HG03039 (cell line): ENCODE measurements at regions not wholly inside any gene's neighbourhood (a gene's known extent, or its start where the extent isn't known, plus 50 kb on each side); places are given as distances from the start of the nearest gene placed in this dataset.

Source experiments
- ATAC-seq: cut with Tn5 transposase; IDR thresholded peaks from one replicate; pipeline ENCODE4 v1.9.1; 2021; ENCODE audit warnings: mild to moderate bottlenecking, moderate library complexity; ENCODE audit not compliant: unreplicated experiment

DNA sequence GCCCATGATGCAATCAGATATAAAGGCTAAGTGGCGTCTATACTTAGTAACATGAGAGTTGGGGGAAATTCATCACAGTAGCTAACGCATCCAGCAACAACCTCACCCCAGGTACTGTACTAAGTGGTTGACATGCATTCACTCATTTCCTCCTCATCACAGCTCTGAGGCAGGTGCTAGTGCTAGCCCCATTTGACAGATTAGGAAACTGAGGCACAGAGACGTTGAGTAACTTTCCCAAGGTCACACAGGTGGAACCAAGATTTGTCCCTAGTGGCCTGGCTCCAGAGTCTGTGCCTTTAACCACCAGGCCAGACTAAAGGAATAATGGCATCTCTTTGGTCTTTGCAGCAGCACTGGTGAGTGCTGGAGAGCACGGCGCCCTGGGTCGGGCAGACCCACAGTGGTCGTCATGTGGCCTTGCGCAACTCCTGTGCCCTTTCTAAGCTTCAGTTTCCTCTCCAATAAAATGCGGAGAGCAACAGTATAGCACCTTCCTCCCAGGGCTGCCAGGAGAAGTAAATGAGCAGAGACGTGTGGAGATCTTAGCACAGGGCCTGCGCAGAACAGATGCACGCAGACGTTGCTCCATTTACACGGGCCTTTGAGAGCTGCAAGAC, 186.4 kb downstream of the BCOR start:
- ATAC-seq = no peak

DNA sequence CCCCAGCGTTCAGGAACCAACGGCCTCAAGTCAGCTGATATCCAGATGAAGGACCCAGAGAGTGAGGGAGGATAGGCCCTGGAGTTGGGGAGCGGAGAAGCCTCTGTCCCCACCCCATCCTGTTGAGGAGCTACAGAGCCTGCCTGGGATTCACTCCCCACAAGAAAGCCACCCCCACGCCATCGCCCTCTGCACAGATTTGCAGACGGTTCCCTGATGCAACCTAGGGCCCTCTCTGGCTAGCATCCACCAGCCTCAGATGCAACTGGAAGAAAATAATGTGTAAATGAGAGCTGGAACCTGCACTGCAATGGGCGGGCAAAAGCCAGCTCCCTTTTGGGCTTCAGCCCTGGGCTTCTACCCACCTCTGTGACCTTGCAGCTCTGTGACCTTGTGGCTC, 185.6 kb downstream of the BCOR start:
- ATAC-seq = no peak

DNA sequence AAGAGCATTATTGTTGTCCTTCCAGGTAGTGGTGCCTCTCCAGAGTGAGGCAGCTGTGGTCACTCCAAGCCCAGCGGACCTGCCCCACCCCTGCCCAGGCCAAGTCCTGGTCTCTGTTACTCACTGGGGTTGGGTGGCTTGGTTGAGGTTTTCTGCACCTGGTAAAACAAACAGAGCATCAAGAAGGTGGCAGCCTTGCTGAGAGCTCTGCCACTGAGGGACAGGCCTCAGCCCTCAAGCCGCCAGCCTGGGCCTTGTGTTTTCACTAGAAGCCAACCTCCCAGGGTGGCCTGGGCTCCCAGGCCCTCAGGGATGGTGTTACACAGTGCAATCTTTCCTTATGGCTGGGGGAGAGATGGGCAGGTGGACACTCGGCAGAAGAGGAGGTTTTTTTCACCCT, 182.7 kb downstream of the BCOR start:
- no peak for ATAC-seq

DNA sequence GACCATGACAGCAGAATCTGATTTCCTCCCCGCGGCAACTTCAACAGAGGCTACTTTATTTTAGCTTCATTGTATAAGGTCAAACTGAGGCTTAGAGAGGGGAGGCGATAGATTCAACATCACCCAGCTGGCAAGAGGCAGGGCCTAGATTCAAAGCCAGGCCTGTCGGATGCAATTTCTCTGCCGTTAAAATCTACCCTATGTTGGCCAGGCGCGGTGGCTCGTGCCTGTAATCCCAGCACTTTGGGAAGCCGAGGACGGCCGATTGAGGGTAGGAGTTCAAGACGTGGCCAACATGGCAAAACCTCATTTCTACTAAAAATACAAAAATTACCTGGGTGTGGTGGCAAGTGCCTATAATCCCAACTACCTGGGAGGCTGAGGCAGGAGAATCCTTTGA, 182.2 kb downstream of the BCOR start:
- ATAC-seq = no peak

DNA sequence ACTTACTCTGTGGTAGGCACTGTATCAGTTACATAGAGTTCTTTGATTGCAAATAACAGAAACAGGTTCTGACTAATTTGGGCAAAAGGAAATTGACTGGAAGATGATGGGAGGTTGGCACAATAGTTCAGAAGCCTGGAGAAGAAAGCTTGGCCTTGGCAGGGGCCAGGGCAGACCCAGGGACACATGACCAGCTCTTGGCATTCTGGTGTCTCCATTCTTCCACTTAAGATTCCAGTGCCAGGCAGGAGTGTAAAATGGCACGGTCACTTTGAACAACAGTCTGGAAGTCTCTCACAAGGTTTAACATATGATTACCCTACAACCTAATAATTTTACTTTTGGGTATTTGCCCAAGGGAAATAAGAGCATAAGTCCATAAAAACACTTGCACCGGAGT, 175.9 kb downstream of the BCOR start:
- no peak for ATAC-seq

DNA sequence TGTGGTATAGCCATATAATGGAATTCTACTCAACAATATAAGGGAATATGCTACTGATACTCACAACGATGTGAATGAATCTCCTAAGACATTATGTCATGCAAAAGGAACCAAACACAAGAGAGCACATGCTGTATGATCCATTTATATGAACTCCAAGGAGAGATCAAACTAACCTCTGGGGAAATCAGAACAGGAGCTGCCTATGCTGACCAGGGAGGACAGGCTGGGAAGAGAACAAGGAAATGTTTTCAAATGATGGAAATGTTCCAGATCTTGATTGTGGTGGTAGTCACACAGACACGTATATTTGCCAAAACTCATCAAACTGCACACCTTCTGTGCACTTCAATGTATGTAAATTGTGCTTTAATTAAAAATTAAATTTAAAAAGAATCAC, 175.3 kb downstream of the BCOR start:
- ATAC-seq = no peak

DNA sequence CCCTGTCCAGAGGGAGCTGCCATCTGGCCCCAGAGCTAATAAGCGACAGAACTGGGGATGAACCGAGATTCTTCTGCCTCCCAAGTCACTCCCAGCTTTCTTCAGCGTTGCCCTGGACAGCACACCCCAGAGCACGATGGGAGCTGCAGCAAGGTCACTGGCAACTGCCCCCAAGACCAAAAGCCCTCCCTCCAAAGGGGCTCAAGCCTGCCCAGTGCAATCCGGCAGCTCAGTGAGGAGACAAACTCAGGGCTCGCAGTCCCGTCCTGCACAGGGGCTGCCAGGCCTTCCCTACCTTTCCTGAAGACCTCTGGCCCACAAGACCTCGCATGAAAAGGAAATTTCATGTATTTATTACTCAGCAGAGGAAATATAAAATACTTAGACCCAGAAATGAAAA, 174.8 kb downstream of the BCOR start:
- no peak for ATAC-seq

DNA sequence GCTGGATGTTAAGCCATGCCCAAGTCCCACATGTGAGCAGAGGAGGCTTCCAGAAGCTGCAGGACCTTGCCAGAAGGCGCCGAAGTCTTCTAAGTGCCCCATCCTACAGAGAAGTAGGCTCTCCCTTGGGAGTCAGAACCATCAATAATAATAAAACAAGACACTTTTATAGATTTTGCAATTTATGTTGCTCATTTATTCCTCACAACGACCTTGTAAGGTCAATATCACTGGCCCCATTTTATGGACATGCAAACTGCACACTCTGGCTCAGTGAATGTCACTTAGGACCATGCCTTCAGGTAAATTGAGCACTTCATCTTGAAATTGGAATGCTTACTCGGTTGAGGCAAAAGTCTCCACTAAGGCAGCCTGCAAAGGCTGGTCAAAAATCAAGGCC, 170.4 kb downstream of the BCOR start:
- no peak for ATAC-seq

DNA sequence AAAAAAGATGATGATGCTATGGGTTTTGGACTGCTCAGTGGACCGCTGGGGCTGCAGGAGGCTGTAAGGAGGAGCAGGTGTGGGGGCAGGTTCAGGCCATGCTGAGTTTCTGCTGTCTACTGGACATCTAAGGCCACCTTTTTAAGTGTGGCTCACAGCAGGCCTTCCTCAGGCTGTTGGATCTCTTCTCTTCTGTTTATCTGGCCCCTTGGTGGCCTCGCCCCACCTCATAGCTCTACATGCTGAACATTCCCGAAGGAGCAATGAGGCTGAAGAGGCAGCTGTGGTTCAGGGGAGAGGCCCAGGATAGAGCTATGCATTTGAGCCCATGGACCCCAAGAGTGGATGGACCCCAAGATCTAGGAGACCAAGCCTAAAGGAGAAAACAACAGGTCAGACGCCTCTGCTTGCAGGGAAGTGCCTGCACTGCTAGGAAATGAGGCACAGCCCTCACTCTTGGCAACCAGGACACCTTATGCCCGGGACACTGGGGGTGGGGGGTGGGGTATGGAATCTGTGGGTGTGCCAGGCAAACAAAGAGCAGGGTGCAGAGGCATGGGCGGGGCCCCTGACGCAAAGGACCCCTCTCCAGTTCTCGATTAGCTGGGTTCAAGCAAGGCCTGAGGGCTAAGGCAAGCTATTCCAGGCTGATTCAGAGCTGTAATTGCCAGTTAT, 168.9 kb downstream of the BCOR start:
- no peak for ATAC-seq

DNA sequence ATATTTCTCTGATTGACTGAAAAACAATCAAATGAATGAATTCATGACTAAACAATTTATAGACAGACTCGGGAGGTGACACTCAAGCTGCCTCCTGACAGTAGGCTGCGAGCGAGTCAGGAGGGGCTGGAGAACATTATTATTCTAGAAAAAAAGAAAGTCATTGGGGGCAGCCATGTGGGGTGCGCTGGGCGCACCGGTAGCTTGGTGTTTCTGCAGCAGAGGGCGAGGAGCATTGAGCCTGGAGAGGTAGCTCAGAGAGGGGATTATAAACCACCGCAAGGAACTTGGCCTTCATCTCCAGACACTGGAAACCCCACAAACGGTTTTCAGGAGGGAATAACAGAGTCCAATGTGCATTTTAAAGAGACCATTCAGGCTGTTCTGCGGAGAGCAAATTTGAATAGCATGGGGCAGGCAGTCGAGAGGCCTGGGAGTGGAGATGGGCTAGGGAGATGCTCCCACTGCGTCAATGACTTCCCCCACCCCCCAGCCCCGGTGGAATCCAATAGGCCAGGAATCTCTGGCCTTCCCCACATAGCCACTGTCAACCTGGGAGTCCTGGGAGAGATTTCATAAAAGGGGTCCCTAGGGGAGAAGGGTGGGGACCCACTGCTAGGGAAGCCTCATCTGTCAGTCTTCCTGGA, 168.3 kb downstream of the BCOR start:
- no peak for ATAC-seq

DNA sequence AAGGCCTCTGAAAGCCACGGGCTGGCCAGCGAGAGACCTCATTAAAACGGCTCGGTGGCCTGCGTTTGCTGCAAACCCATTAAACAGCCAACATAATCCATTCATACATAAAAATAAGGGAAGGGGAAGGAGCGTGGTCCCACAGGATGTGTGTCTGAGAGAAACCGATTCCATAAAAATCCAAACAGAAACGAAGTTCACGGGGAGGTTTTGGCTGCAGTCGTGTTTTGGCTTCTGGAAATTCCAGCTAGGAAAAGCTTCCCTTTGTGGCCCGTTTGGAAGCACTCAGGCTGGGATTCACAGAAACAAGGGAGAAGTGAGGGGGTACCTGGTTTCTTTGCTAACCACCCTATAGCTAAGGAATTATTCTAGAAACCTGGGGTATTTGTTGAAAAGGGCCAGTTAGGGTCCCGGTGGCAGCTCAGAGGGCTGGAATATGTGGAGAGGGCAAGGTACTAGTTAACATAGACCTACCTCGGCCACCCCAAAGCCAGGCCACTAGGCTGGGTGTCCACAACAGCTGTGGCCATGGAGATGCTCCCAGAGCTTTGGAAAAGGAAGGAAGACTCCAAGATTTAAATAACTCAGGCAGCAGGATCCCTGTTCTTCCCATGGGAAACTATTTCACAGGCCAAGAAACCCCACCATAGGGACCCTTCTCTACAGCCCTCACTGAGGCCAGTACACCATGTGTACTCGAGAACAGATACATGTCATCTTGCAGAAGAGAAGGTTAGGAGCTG, 166.8 kb downstream of the BCOR start:
- ATAC-seq = no peak

DNA sequence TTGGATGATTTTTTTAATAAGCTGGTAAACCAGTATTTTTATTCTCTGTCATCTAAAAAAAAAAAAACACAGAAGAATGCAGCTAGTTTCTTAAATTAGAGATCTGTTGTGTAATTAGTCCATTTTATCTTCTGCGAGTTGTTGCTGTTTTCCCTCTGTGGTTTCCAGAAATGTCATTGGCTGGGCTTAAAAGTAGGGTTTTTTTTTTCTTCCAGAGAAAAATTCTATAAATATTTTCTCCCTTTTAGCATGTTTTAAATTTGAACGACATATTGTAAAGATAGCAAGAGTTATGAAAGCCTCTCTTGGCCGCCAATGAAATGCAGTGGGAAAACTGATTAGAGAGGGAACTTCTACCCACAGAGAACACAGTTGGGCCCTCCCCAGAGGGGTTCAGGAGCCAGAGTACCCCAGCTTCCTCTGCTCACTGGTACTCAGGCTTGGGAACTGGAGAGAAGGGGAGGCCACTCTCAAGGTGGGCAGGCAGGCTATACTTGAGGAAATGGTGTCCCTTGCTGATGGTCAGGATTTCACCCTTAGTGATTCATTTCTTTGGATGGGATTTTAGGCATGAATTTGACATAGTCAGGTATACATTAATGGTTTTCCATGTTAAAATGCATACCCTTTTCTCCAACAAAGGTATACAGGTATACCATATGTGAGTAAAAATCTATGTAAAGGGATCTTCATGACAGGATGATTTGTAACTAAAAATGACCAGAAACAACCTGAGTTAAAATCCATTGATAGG, 166.1 kb downstream of the BCOR start:
- ATAC-seq = no peak

DNA sequence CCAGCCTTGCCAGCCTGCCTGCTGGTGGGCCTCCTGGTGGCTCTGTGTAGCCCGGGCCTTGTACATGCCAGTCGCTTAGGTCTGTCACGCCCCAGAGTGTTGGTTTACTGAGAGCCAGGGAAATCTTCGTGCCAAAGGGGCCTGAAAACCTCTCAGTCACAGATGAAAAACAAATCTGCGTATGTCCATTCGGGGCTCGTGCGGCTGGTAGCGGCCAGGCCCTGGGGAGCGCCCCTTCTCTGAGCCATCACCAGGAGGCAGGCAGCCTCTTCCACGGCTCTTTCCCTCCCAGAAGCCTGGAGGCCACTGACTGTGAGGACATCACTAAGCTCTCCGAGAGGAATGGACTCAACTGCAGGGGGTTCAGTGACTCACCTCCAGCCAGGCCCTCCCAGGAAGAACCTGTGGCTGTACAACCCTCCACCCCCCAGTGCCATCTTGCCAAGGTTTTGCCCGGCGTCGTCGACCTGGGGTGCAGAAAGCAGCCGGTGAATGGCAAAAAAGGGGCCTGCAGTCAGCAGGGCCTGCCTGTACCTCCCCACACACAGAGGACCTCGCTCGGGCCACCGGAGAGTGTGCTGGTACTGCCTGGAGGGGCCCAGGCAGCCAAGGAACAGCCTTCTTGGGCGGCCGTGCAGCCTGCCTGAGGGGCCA, 162.2 kb downstream of the BCOR start:
- no peak for ATAC-seq

DNA sequence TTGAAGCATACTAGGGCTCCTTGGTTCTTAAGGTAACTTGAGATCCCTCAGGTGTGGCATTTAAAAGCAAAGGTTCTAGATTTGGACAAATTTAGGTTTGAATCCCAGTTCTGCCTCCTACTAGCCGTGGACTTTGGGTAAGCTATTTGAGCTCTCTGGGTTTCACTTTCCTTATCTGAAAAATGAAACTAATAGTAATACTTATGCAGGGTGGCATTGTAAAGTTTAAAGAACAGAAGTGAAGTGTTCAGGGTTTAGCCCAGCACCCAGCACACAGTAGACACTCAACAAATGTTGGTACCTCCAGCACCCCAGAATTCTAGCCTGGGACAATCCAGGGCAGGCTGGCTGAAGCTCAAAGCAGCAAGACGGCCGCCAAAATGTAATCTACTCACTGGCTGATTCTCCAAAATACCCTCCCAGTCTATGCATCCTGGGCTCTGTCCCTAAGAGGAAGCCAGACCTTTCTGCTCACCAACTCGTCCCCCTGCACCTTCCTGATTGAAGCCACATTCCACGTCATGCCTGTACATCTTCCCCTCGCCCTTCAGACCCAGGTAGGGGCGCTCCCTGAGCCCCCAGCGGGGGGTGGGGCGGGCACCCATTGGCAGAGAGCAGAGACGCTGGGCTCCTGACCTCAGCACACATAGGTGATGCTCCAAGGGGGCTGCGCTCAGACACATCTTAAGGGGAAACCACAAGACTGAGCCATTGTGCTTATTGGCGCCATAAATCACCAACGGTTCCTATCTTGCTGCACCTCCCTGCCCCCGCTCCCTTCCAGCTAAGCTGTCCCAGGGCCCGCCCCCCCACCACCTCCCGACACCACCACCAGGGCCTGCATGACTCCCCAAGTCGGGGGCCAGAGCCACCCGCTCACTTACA, 160.6 kb downstream of the BCOR start:
- ATAC-seq = no peak

DNA sequence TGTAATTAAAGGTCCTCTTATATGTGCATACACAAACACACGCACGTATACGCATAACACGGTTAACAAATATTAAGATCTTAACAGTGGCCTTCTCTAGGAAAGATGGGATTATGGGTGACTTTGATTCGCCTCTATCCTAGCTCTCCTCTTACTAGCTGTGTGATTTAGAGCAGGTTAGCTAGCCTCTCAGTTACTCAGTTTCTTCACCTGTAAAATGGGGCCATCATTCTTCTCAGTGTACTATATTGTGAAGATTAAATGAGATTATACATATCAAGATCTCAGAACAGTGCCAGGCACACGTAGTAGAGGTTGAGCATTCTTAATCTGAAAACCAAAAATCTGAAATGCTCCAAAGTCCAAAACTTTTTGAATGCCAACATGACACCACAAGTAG, 159.3 kb downstream of the BCOR start:
- no peak for ATAC-seq

DNA sequence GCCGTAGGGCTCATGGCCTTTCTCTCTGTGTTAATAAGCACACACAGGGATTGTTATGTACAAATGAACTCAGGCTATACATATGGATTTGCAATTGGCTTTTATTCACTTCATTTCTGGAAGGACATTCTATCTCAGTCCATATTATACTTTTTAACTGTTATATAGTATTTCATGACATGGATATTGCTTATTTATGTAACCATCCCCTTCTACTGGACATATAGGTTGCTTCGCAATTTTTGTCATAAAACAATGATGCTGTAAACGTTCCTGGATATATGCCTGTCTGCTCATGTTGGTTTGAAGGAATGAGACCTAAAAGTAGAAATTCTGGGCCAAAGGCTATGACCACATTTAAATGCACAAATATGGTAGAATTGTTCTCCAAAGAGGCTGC, 158.1 kb downstream of the BCOR start:
- no peak for ATAC-seq

DNA sequence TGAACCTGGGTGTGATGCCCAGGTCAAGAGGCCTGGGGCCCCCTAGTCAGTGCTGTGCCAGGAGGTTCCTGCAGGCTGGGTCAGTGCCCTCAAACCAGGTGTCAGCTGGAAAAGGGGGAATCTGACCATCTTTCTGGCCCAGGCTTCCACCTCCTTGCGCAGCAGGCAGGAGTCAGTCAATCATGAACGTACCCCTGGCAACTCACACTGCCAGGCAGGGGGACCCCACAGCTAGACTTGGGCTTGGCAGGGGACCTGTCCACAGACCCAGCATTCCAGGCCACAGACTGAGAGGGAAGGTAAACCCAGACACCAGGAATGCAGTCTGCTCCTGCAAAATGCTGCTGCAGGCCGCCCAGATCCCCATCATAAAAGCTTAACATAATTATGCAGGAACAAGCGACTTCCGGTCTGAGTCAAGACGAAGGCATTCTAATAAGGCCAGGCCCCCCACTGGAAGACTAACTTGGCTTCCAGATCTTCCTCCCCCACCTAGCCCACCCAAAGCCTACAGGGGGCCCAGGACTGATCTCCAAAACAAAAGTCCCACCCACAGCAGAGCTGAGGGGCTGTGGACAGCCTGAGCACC, 156.3 kb downstream of the BCOR start:
- no peak for ATAC-seq

DNA sequence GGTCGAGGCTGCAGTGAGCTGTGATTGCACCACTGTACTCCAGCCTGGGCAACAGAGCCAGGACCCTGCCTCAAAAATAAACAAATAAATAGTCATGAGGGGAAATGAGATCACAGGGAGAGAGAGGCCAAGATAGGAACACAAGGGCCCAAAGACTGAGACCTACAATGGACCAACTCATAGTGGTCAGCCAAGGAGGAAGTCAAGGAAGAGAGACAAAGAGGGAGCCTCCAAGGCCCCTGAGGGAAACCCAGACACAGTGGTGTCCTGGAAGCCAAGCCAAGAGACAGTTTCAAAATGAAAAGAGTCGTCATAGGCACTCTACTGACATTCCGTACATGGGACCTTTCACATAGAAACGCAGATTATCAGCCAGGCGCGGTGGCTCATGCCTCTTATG, 153.3 kb downstream of the BCOR start:
- no peak for ATAC-seq

DNA sequence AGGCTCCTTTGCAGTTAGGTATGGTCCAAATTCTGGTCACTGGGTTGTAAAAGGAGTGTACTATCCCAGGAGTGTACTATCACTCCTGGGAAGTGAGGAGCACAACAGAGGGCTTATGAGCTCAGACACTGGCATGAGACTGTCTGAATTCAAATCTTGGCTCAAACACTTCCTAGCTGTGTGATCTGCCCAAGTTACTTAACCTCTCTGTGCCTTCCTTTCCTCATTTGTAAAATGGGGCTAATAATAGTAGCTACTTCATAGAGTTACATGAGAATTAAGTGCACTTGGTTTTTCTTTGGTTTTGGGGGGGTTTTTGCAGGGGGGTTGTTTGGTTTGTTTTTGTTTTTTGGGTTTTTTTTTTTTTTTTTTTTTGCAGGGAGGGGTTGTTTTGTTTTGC, 152.0 kb downstream of the BCOR start:
- no peak for ATAC-seq
